ENCODE measurements at regions not wholly inside any gene's neighbourhood (a gene's known extent, or its start where the extent isn't known, plus 50 kb on each side); places are given as distances from the start of the nearest gene placed in this dataset.

DNA sequence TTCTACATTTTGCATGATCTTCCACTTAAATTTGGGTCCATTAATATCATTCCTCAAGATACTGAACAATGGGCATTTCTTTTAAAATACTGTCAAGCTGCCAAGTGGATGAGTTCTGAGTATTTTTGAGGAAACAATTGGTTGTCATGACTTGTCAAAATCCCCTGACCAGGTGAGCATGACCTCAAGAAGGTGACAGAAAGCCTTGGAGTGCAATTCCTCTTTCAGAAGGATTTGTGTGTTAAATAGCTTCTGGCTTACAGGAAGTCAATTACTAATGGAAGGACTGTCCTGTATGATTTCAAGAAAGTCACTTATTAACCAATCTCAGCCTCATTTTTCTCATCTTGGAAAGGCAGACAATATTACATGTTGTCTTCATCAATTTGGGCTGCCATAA lies 460.6 kb downstream of the TSN start:
- DNase-seq (ENCODE audit: low read depth), result no peak

DNA sequence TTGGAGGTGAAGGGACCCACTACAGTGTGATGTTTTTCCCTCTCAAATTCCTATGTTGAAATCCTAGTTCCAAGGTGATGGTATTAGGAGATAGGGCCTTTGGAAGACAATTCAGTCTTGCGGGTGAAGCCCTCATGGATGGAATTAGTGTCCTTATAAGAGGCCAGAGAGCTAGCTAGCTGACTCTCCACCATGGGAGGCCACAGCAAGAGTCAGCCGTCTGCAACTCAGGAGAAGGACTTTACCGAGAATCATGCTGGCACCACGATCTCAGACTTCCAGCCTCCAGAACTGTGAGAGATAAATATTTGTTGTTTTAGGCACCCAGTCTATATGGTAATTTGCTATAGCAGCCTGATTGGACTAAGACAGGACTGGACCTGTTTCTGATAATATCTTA lies 461.4 kb downstream of the TSN start:
- no peak for DNase-seq (ENCODE audit: low read depth)

DNA sequence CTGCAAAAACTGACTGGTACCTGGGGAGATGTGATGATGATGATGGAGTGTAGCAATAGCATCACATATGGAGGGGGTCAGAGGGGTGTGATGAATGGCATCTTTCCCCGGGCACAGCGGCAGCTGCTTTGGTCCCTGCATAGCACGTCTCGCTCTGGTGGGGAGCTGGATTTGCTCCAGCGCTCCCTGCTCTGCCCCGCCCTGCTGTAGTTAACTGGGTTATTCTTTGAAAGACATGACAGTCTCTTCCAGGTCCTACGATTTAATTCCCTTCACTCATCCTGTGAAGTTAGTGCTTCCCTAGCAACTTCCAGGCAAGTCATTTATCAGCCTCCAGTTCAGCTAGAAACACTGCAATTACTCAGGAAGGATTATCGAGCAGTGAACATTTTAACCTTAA lies 463.1 kb downstream of the TSN start:
- DNase-seq (ENCODE audit: low read depth), result no peak

DNA sequence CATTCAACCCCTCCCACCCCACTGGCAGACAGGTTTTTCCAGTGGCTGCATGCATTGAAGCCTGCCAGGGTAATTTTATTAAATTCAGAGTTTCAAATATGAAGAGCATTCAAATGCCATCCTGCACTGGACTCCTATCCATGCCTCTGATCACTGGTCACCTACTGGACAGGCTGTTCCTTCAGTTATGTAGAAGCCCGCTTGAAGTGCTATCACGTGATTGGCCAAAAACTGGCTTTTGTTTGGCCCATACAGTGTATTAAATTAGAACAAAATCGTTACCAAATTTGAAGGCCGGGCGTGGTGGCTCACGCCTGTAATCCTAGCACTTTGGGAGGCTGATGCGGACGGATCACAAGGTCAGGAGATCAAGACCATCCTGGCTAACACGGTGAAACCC lies 464.1 kb downstream of the TSN start:
- DNase-seq (ENCODE audit: low read depth), result no peak

DNA sequence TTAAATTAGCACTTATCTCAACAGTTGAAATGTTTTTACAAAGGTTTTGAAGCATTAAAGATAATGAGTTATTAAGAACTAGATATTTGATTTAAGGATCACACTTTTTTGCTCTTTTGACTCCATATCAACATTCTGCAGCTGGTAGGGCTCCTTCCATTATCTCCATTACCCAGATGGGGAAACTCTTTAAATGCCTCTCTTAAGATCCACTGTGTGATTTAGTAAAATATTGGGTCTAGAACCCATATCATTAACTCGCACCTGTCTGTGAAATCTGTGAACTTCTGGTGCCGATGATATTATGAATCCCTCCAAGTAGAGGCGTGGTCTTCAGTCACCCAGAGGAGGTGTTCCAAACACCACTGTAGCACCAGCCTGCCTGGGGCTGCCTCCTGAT lies 466.2 kb downstream of the TSN start:
- no peak for DNase-seq (ENCODE audit: low read depth)

DNA sequence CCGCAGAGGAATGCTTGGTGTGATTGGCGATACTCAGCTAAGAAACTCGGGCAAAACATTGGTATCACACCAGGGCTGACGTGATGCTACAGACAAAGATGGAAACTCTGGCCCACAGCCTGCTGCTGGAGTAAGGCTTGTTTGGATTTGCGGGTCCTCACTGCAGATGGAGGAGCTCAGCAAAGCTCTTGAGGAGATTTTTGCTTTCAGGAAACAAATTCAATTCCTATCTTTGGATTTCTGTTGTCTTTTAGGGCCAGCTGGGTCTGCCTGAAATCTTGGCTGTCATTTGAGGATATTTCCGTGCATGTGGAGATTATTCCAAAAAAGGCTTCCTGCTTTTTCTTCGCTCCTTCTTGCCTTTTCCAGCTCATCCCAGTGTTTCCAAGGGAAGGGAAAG lies 475.8 kb downstream of the TSN start:
- DNase-seq (ENCODE audit: low read depth), result no peak

DNA sequence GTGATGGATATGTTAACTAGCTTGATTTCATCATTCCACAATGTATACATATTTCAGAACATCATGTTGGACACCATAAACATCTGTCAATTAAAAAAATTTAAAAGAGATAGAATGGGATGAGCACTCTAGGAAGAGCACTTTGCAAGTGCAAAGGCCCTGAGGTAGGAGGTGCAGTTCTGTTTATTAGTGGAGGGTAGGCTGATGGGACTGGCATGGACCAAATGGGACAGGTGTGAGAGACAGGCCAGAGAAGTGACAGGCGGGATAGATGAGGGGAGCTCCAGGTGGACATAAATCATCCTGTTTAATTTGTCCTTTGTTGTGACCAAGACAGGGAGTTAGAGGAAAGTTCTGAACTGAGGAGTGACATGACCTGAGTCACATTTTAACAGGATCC lies 477.9 kb downstream of the TSN start:
- no peak for DNase-seq (ENCODE audit: low read depth)

DNA sequence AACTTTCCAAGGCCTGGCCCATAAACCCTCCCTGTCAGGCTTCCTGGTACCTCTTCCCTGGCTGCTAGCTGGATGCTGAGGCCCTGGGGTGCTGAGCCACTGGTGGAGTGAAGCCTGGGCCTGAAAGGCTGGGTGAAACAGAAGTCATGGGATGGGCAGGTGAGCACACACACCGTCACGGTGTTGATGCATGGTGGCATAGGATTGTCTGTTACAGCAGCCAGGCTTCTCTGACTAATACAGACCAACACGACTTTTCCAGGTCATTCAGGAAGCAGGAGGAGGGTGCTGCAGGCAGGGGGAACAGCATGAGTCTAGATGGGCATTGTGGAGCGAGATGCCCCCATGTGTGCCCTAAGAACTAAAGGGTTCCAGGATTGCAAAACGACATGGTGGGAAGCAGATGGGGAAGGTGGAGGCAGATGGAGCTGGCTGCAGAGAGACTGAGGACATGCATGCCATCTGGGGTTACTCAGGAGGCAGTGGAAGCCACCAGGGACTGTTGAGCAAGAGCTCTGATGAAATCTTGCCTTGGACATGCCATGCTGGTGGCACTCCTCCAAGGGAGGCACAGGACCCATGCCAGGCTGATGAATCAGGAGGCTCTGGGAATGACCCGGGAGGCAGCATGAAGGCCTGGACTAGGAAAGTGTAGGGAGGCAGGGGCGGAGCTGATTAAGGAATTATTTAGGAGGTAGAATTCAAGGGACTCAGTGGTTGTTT lies 480.9 kb downstream of the TSN start:
- DNase-seq (ENCODE audit: low read depth), result no peak

DNA sequence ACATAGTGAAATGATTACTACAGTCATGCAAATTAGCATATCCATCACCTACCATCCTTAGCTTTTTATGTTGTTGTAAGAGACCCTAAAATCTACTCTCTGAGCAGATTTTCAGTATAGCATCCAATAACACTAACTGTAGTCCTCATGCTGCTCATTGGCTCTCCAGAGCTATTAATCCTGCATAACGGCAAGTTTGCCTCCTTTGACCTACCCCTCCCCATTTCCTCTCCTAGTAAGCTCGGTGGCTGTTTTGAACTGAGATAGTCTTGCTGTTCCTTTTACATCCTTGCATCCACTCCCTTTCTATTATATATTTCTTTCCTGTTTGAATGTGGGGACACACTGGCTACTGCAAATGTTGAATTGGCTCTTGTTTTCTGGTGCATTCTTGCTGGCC lies 481.5 kb downstream of the TSN start:
- DNase-seq (ENCODE audit: low read depth), result no peak

DNA sequence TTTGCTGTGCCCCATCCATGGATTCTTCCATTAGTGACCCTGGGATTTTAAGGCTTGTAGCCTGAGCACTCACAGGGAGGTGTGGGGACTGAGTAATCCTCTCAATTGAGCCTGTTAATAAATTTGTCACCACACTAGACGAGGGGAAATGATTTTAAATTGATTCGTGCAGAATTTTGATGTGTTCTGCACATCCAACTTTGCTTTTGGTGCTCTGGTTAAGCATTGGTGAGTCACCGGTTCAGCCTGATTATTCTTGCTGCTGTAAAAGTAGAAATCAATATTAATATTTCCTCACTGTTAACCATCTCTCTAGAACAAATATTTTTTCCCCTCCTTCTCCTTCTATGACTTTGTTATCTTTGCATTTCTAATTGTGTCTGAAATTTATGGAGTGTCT lies 482.0 kb downstream of the TSN start:
- DNase-seq (ENCODE audit: low read depth), result no peak

DNA sequence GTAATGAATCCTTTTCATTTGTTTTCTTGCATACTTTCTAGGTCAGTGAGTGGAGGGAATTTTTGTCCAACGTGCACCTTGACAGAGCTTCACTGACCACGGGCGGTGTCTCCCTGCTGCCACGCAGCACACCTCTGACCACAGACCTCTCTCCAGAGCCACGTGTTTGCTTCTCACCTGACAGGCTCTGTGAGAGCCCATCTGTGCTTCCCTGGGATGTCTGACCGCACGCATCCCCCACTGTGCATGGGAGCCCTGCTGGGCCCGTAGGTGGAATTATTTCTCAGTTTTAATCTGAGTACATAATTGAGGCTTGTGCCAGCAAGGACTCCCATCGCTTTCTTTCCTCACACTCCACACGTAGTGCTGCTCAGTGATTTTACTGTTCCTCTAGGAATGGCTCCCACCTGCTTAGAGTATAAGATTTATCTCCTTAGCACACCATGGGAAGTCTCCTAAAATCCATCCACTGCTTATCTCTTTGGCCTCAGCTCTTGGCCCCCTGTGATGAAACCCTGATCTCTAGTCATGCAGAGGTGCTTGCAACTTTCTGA lies 482.6 kb downstream of the TSN start:
- DNase-seq (ENCODE audit: low read depth), result no peak

DNA sequence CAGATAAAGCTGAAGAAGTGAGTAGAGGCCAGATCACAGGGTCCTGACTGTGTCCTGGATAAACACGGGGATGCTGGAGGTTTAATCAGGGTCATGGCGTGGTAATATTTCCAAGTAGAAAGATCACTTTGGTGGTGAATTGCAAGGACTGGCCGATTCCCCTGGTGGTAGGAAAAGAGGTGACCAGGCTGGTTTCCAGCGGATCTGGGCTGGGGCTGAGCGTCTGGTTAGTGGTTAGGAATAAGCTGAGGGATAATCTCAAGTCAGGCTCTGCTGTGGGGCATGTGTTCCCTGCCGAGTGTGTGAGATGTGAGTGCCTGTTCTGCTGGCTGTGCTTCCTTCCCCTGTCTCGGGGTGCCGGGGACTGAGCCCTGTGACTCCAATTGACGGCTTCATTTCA lies 484.0 kb downstream of the TSN start:
- DNase-seq (ENCODE audit: low read depth), result no peak

DNA sequence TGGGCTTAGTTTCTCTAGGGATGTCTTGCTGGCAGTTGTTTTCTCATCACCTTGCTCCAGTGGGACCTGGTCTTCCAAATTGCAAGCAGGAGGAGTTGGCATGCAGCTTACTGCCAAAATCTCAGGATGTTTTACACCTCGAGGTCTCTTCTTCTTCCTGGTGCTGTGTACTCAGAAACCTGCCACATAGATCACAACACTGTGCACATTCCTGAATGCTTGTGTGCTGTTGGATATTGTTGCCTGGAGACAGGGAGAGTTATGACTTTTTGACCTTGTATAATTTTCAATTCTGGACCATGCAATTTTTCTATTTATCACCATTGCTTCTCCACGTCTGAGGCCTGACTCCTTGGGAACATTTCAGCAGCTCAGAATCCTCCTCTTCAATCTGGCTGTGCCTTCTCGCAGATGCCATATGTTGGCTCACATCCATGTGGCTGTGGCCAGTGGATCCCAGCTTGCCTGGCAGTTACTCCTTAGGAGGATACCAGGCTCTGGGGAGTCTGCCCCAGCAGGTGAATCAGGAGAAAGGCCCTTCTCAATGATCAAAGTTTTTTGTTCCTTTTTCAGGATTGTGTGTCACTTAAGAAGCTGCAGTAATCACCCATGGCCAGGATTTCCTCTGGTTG lies 489.3 kb downstream of the TSN start:
- no peak for DNase-seq (ENCODE audit: low read depth)

DNA sequence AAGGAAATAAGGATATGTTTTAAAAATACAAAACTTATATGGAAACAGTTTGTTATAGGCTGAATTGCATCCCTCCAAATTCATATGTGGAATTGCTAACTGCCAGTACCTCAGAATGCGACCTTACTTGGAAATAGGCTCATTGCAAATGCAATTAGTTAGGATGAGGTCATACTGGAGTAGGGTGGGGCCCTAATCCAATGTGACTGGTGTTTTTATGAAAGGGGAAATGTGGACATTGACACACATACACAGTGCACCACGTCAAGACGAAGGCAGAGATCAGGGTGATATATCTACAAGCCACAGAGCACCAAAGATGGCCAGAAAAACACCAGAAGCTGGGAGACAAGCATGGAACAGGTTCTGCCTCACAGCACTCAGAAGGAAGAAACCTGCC lies 494.2 kb downstream of the TSN start:
- DNase-seq (ENCODE audit: low read depth), result no peak

DNA sequence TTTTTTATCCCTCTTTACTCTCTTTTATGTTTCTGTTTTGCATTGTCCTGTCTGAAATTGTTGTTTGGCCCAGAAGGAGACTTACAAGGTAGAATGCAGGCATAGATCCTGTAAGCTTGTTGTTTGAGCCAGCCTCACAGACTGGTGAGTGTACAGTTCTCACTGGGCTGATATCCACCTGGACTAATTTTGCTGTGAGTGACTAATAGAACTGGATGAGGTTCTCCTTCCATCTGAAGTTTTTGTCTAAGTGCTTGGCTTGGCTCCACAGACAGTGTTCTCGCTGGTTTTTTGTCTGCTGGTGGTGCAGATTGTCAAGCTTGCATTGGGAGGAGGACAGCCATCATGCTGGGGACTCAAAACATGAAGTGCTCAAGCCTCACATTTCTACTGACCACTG lies 495.7 kb downstream of the TSN start:
- DNase-seq (ENCODE audit: low read depth), result no peak

DNA sequence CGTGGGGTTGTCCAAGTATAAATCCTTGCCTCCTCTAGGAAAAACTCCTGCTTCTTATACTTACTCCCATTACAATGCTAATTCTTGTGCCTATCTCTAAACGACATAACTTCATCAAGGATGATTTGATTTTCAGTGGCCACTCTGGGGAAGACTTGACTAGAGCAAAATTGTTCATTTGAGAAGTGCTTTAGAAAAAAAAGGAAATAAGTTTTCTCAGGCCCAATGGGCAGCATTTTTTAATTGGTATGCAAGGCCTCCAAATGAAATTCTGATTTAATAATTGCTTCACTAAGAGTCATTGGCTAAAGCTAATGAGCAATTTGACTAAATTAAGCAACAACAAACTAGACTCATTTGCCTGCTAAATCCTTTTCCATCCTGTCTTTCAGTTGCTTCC lies 496.1 kb downstream of the TSN start:
- no peak for DNase-seq (ENCODE audit: low read depth)

DNA sequence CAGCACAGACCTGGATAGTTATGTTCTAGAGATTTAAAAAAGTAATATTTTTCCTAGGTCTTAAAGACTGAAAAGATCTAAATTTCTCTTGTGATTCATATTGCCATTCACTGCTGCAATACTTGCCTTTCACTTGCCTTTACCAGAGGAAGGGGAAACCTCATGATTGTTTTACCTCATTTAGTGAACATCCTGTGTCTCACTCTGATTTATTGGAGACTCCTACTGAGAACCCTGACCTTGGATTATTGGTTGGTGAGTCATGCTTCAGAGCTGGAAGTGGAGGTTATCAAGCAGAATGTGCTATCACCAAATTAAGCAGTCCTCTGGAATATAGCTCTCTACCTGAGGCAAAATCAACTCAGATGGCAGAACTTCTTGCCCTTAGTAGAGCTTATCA lies 500.5 kb downstream of the TSN start:
- no peak for DNase-seq (ENCODE audit: low read depth)

DNA sequence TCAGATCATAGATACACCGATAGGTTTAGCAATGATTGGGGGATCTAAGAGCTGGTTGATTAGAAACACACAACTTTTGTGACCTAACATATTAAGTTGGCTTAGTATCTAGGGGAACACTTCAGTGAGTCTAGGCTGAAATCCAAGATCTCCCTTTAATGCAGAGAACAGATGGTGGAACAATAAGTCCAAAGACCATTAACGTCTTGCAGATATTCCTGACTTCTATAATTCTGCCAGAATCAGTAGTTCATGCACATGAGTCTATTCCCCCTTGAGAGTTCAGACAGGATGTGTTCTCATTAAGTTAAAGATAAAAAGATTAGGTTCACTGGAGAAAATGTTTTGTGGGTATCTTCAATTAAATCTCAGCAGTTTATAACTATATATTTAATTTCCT lies 506.5 kb downstream of the TSN start:
- DNase-seq (ENCODE audit: low read depth), result no peak

DNA sequence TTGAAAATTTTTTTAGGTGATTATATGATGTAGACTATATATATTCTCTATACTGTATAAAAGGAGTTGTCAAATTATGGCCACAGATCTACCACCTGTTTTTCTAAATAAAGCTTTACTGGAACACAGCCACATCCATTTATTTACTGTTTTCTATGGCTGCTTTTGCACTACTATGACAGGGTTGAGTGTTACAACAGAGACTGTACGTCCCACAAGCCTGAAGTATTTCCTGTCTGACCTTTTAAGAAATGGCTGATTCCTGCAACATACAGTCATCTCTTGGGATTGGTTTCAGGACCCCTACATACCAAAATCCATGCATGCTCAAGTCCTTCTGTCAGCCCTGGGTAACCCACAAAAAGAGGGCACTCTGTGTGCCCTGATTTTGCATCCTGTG lies 508.3 kb downstream of the TSN start:
- DNase-seq (ENCODE audit: low read depth), result no peak

DNA sequence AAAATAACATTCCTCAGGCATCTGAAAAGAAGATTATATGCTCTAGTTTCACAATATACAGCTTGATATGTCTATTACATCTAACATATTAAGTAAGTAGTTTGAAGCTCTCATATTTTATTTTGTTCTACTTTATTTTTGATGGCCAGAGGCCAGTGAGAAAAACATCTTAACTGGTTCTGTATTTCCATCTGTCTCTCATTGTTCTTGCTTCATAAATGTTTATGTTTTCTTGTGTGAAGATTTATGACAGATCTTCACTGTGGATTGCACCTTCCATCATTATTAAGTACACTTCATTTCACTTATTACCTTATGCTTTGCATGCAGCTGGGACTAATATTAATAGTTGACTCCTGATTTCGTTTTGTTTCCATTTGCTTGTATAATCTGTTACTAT lies 511.2 kb downstream of the TSN start:
- DNase-seq (ENCODE audit: low read depth), result no peak

DNA sequence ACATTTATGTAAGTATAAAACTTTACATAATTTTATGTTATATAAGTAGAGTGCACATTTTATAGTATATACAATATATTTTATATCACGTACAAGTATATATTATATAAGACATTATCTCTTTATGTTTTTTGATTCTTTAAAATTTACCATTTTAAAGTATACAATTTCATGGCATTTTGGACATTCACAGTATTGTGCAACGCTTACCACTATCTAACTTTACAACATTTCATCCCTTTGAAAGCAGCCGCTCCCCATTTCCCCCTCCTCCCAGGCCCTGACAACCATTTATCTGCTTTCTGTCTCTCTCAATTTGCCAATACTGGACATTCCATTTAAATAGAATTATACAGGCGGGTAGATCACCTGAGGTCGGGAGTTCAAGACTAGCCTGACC lies 512.5 kb downstream of the TSN start:
- no peak for DNase-seq (ENCODE audit: low read depth)

DNA sequence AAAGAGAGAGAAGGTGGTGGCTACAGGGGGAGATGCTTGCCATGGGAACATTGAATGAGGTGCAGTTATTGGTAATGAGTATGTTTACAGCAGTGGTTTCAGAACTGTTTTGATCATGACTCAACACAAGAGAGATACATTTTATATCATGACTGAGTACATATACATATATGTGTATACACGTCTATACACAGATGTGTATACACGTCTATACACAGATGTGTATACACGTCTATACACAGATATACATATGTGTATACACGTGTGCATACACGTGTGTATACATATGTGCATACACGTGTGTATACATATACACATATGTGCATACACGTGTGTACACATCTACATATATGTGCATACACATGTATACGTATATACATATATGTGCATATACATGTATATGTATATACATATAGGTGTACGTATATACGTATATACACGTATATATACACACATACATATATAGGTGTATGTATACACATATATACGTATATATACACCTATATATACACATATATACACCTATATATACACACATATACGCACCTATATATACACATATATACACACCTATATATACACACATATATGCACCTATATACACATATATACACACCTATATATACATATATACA lies 518.5 kb downstream of the TSN start:
- peak; percentile 1 for DNase-seq (ENCODE audit: low read depth)

DNA sequence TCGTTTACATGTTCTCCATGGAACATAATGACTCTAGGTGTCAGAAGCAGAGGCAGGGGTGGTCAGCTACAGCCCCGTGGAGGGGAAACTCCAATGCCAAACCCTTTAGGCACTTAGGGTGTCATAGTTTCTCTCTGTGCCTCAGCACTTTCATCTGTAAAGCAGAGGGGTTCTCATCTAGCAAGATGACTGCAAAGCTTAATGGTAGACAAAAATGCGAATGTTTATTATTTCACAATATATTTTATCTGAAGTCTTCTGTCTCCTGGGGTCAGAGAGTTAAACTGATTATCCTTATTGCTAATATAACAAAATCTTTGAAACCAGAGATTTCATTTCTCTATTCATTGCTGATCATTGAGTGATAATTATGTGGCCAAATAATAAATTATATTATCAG lies 522.5 kb downstream of the TSN start:
- no peak for DNase-seq (ENCODE audit: low read depth)

All from myocyte (in vitro differentiated cells).